SH-SY5Y (cell line): ENCODE measurements at regions not wholly inside any gene's neighbourhood (a gene's known extent, or its start where the extent isn't known, plus 50 kb on each side); places are given as distances from the start of the nearest gene placed in this dataset.

Experiments
- GATA2 ChIP-seq: IDR thresholded peaks from 2 replicates; pipeline ENCODE4 v1.6.1; 2011; ENCODE audit warnings: mild to moderate bottlenecking, low read depth, low read length
- GATA3 ChIP-seq: IDR thresholded peaks from 2 replicates; pipeline ENCODE4 v1.6.1; 2011; ENCODE audit warnings: low read depth, mild to moderate bottlenecking, low read length, moderate library complexity

DNA sequence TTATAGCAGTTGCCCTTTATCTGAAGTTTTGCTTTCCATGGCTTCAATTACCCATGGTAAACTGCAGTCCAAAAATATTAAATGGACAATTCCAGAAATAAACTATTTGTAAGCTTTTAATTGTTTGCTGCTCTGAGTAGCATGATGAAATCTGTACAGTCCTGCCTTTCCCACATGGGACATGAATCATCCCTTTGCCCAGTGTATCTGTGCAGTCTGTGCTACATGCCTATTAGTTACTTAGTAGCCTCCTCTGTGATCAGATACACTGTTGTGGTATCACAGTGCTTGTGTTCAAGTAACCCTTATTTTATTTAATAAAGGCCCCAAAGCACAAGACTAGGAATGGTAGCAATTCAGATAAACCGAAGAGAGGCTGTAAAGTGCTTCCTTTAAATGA, 810.6 kb upstream of the PIK3C3 start:
- TF ChIP-seq GATA3 (no peak), GATA2 (no peak)
